D341Med (cell line): ENCODE measurements at regions not wholly inside any gene's neighbourhood (a gene's known extent, or its start where the extent isn't known, plus 50 kb on each side); places are given as distances from the start of the nearest gene placed in this dataset.

Experiments used
- DNase-seq: peaks from one replicate; pipeline ENCODE4 v3.0.0; 2012; ENCODE audit warnings: low spot score

DNA sequence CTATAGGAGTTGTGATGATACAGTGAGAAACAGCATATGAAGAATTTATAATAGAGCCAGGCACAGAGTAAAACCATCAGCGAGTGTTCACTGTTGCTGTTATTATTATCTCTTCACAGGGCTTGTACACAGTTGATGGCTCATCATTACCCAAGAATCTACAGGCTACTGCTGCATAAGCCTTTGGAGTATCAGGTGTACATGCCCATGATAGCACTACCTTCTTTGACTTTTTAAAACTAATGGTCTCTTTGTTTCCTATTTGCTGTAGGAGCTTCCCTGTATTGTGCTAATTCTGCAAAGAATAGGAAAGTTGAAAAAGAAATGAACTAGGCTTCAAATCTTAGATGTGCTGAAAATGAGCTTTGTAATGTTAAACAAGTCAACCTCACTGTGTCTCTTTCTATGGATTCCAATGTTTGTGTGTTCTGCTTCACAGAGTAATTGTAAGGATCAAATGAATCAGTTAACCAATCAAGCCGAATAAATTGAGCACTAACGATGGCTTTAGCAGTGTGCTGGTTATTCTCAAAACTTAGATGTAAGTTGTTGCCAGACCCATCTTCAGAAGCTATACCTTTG lies 138.8 kb downstream of the TUSC7 start:
- DNase-seq: no peak

DNA sequence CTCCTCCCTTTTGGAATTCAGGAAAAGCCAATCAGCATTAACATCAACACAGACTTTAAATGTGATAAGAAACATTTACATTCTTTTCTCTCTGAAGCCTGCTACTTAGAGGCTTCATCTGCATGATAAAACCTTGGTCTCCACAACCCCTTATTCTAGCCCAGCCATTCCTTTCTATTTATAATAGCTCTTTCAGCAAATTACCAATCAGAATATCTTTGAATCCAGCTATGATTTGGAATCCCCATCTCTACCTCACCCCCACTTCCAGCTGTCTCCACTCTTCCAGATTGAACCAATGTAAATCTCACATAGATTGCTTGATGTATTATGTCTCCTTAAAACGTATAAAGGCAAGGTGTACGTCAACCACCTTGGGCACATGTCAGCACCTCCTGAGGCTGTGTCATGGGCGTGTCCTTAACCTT lies 139.7 kb downstream of the TUSC7 start:
- DNase-seq: no peak

DNA sequence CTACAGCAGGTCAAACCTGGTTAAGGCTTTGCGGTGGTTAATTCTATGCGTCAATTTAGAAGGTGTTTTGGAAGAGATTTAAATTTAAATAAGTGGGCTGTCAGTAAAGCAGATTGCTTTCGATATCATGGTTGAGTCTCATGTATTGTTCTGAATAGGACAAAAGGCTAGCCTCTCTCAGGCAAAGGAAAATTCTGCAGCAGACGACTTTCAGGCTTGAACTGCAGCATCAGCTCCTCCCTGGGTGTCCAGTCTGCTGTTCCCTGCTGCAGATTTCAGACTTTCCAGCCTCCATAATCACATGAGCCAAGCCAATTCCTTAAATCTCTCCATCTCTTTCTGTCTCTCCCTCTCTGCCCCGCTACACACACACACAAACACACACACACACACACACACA lies 143.2 kb downstream of the TUSC7 start:
- no peak for DNase-seq

DNA sequence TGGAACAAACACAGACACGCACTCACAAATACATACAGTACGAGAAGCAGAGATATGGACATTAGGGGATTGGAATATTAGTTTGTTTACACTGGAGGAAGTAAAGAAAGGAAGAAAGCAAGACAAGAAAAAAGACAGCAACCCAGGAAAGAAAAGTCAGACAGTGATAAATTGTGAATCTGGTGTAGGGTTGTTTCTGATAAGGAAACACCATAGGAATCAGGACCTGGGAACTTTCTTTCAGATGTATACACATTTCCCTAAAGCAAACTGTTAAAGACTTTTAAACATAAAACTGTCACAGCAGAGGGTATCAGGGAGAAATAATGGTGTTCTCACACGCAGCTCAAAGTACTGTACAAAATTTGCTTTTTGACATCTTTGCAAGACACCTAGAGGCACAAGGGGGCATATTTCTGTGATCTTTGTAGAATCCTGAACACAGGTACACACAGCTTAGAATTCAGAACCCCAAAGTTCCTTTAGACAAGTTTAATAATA lies 153.7 kb downstream of the TUSC7 start:
- DNase-seq: no peak

DNA sequence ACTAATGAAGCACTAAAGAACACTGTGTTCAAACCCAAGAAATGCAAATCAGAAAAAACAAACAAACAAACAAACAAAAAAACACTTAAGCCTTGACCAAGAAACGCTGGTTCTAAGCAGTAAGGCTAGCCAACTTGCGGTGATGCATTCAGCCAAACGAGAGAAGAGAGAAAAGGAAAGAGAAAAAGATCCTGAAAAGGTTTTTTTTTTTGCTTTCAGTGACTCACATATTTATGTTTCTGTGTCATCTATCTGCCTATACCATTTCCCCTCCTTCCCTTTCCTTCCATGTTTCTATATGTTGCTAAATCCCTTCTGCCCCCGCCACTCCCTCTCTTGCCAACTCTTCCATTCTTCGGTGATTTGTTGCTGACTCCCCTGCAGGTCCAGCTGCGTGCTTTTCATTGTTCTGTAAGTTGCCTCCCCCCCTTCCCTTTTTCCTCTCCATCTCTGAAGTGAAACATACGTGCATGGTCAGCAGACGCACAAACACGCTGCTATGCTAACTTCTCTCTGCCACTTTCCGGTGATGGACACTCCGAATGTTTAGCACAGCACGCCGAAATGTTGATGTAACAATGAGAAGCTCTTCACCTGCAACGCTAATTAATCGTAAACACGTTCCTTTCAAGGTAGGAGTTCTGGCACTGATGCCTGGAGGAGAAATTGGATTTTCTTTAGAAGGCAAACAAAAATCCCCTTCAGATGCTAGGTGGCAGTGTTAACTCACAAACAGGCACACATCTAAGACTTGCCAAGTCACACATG lies 154.4 kb downstream of the TUSC7 start:
- peak; percentile 46 for DNase-seq

DNA sequence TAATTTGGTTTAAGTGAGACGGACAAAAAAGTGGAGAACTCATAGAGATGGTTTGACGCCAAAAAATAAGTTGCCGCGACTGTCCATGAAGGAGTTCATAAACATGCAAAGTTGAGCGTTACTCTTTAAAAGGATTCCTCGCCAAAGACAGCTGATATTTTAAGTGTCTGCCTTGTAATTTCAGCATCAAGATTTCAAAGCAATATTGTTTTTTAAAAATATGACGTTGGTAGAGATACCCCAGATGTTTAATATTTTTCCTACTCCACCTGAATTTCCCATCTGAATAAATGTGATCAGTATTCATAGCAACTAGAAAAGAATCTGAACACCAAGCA lies 155.0 kb downstream of the TUSC7 start:
- no peak for DNase-seq

DNA sequence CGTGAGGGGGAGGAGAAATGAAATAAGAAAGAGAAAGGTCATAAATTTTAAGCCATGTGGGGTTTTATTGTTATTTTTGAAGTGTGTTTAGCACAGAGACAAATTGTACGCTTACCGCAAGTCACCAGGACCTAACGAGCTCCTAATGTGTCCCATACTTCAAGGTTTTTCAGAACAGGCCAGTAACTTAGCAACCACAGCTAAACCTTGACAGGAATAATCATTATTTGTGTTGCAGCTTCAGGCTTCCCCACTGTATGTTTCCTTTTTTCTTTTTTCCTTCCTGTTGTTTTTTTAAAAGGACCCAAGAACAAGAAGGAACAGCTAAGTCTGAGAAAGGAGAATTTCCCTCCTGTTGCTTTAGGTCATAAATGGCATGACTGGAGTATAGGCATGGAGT lies 160.8 kb downstream of the TUSC7 start:
- DNase-seq: no peak

DNA sequence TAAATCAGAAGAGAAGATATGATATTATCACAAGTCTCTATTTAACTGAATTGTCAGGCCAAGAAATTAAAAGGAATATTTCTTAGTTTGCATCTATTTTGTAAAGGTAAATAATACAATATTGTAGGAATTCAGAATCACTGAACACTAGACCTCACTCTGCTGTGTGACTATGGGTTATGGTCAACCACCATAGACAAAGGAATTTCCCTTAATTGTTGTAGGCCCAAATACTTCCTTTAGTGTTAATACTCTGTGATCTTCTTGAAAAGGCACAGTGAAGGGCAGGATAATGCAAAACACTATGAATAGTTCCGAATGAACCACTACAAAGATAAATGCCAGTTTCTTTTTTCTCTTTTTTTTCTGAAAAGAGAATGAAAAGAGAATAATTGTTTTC lies 162.3 kb downstream of the TUSC7 start:
- no peak for DNase-seq

DNA sequence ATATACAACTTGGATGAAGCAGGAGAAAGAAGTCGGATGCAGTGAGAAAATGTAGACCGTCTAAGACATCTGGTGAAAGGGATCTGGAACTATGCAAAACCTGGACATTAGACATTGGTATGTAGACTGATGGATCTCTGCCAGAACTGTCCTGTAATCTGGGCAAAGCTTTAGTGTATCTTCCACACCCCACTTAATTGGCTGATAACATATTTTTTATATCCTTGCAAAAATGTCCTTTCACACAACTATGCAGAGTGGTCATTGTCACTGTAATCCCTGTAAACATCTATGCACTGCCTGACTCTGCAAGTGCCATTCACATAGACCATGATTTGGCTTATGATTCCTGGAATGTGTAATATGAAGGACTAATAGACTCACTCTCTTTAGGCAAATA lies 163.1 kb downstream of the TUSC7 start:
- no peak for DNase-seq

DNA sequence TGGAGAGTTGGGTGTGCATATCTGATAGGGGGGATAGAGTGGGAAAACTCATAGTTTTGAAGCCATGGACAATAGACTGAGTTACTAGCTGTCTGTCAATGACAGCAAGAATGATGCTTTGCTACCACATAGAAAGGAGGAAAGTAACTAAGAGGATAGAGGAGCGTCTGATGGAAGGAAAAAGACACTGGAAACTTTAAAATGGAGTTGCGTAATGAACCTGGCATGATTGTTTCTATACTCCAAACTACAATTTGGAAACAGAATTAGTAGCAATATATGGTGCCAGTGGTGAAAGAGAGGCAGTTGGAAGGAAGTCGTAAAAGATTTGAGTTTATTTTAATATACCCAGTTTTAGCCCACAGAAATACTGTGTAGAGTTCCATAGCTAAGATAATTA lies 163.6 kb downstream of the TUSC7 start:
- no peak for DNase-seq

DNA sequence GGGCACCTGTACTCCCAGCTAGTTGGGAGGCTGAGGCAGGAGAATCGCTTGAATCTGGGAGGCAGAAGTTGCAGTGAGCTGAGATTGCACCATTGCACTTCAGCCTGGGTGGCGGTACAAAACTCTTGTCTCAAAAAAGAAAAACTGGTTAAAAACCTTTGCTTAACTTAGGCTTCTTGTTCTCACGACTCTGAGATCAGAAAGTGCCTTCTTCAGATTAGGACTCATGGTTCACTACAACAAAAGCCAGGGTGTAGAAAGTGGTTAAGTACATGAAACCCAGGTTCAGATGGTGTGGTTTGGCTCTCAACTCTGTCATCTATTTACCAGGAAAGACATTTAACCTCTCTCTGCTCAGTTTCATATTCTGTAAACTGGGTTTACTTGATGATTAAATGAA lies 168.4 kb downstream of the TUSC7 start:
- DNase-seq: no peak

DNA sequence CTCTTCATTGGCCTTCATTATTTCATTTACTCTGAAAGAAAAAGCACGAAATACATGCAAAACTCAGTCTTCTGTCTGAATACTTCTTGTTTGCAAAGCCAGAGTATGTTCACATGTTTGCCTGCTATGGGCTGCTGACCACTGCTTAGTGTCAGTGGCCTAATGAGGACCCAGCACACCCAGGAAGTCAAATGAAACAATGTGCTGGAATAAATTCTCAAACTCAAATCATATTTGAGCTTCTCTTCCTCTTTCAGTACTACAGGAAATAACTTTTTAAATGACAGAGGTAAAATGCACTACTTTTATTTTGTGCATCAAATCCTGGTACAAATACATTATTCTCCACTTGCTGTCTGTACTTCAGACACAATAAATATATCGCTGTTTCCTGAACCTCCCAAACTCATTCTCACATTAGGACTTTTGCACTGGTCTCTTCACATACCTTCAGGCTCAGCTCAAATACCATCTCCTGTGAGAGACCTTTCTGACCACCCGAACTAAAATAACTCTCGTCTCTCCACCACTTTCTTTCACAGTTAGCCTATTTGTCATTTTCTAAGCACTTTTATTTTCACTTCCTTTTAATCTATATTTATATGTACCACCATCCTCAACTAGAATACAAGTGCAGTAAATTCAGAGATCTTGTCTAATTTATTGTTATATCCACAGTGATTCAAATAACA lies 176.8 kb downstream of the TUSC7 start:
- no peak for DNase-seq

DNA sequence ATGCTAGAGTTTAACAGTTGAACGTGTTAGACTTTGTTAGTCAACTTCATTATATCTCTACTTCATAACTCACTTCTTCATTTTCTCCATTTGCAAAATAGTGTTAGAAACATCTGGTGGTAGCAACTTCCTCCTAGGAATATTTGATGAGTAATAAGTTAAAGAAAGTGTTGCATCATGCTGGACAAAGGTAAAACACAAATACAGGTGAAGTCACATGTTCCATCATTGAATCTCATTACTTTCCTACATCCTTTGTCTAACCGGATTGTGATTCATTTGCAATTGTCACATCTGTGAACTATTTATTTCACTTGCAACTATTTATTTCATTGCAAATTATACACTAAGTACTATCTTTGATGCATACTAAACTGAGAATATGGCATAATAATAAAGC lies 186.5 kb downstream of the TUSC7 start:
- DNase-seq: no peak

DNA sequence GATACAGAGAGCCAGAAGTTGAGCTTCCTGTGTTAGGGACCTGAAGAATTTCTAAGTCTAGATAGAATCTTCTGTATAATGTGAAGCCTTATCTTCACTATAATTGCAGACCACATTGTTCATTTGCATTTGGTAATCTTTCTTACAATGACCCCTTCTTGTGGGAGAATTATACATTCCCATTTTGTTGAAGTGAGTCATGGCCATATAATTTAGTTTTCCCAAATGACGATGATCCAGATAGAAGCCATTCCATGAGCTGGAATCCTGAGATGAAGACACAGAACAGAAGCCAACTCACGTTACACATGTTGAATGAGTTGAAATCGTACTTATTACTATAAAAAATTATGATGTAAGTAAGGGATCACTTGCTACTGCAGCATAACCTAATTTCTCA lies 187.8 kb downstream of the TUSC7 start:
- DNase-seq: no peak

DNA sequence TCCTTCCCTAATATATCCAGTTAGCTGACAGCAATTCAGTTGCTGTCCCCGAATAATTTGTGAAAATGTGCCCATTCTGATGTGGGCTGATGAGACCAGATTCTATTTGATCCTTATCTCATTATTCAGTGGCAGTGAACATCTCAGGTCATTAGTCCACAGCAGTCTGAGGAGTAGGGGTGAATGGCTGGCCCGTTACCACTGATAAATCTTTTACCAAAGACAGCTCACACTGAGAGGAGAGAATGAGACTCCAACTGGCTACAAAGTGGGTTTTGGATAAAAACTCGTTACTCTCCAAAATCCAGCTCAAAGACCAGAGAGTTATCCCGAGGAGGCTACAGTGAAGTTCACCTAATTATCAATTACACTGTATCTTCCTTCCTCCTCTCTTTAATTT lies 189.7 kb downstream of the TUSC7 start:
- DNase-seq: no peak

DNA sequence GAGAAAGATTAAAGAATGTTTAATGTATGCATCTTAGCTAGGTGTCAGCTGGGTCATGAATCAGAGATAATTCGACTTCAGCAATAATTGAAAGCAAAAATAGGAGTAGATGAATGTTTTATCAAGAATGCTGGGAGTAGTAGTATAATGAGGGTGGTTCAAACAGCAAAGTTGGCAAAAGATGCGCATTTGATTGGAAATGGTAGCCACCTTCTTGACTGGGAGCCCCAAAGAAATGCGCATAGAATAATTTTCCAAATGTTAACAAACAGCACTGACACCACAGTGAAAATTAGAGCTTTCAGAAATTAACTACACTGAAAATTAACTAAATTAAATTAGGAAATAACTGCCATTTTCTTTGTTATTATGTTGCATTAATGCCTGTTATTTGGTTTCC lies 195.8 kb downstream of the TUSC7 start:
- no peak for DNase-seq

DNA sequence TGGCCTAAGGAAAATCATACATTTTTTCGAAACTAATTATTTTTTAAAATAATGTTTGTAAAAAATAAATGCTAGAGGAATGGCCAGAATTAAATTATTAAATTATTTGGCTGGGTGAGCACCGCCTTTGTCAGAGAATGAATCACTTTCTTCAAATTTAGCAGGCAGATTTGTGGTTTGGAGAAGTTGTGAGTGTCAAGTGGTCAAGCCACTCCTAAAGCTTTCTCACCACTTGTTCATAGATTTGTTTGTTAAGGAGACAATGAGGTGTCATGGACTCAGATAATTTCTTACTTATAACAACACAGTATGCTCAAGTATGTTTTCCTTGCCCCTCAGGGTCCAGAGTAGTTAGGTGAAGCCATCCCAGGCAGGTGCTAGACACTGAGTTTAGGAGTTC lies 196.2 kb downstream of the TUSC7 start:
- no peak for DNase-seq

DNA sequence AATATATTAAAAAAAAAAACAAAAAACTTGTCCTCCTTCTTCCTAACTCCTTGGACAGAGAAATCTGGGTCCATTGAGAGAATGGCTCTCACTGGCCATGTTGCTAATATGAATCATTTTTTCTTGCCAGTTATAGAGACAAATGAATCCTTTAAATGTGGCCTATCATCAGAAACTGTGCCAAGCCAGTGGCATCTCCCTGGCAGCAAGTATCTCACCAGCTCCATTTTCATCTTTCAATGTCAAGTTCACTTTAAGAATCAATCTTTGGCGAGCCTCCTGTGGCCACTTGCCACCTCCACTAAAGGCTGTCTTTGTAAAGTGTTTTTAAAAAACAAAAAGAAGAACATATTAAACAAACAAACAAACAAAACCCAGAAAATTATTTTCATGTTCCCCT lies 202.5 kb downstream of the TUSC7 start:
- DNase-seq: no peak

DNA sequence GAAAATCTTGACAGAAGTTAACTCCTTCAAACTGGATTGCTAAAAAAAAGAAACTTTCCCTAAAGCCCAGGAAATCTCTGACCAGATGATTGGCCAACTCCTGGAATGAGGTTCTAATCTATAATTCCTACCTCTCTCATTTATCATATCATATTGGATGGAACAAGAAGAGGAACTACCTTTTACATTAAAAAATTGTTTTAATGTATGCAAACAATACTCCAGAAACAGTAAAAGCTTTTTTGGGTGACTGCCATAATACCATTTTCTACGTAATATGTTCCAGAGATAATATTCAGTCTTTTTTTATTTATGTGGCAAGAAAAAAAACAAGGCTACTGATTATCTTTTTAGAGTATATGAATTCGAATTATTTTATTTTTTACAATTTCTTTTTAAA lies 204.4 kb downstream of the TUSC7 start:
- no peak for DNase-seq

DNA sequence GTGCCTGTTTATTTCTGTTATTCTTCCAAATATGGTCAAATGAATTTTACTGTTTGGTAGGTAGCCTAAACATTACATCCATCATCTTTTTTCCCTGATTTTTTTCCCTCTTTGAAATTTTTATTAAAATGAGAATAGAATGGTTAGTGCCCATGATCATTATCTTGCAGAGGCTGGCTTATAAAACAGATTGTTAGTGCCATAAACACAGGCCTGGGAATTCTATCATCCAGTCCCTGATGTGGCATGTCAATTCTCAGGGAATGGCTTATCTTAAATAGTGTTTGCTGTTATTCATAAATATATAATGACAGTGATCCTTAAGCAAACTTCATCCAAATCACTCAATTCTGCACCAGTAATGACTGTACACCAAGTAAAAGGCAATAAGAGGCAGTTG lies 207.3 kb downstream of the TUSC7 start:
- no peak for DNase-seq

DNA sequence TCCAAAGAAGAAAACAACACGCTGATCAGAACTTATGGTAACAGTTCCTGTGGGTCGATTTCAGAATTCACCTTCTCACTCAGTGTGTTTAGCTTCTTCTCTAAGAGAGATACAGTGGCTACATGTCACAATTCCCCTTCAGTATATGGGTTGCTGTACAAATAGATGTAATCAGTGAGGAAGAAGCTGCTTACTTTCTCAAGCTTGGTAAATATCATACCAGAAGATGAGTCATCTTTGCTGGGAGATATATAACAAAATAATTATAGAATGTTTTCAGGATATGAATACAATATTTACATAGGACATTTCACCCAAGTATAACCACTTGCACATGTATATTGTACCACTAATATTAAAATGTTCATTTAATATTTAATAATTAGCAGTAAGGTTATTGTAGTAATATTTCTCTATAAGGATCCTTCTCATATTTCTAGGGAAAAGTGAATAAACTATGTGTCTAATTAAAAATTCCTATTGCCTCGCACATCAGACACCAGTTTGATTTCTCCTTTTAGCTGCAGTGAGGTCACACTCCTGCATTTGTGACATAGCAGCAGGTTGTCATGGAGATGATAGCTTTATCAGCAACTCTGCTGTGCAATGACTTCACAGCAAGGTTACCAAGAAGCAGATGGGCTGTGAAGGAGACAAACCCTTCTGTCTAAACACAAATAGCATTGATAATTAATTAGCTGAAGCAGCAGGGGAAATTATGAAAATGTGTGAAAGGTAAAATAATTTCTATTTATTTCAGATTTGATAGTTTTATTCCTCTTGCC lies 211.4 kb downstream of the TUSC7 start:
- no peak for DNase-seq

DNA sequence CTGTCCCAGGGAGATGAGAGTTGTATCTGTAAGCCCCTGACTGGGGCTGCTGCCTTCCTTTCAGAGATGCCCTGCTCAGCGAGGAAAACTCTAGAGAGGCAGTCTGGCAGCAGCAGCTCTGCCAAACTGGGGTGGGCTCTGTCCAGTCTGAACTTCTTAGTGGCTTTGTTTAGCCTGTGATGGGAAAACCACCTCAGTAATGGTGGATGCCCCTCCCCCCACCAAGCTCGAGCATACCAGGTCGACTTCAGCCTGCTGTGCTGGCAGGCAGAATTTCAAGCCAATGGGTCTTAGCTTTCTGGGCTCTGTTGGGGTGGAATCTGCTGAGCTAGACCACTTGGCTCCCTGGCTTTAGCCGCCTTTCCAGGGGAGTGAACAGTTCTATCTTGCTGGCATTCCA lies 218.3 kb downstream of the TUSC7 start:
- no peak for DNase-seq
